Progenitor cell of endocrine pancreas (in vitro differentiated cells): ENCODE measurements at regions not wholly inside any gene's neighbourhood (a gene's known extent, or its start where the extent isn't known, plus 50 kb on each side); places are given as distances from the start of the nearest gene placed in this dataset.

Experiments used
- DNase-seq: peaks from one replicate; pipeline ENCODE4 v3.0.0; 2021; ENCODE audit warnings: low spot score; ENCODE audit not compliant: unreplicated experiment
- H3K27ac Mint-ChIP-seq: 2 replicates; pipeline ENCODE4 v1.8.0; 2021; ENCODE audit warnings: mild to moderate bottlenecking, moderate library complexity, mixed read lengths
- H3K27me3 Mint-ChIP-seq: 2 replicates; pipeline ENCODE4 v1.8.0; 2021; ENCODE audit warnings: mixed read lengths
- H3K36me3 Mint-ChIP-seq: 2 replicates; pipeline ENCODE4 v1.8.0; 2022; ENCODE audit warnings: mixed read lengths; ENCODE audit not compliant: insufficient read depth
- H3K4me1 Mint-ChIP-seq: 2 replicates; pipeline ENCODE4 v1.8.0; 2021; ENCODE audit warnings: low read depth, mixed read lengths
- H3K4me3 Mint-ChIP-seq: 2 replicates; pipeline ENCODE4 v1.8.0; 2021; ENCODE audit warnings: low read depth, mild to moderate bottlenecking, moderate library complexity, mixed read lengths
- H3K9me3 Mint-ChIP-seq: 2 replicates; pipeline ENCODE4 v1.8.0; 2021; ENCODE audit warnings: low read depth, mixed read lengths
- CTCF ChIP-seq: fragments of 200-600 bp; sonication (generic); IDR thresholded peaks from one replicate; pipeline ENCODE4 v1.5.0; 2021; ENCODE audit warnings: antibody characterized with exemption, mild to moderate bottlenecking; ENCODE audit not compliant: unreplicated experiment

GRCh38 chr6:144581812-144582537 is 296.8 kb downstream of the UTRN start:
- no peak for DNase-seq
- Mint-ChIP-seq H3K9me3 (no peaks in the 10 kb centered on the region), H3K4me3 (no peak overlapping the region), H3K36me3 (peaks cover 16% of the 10 kb centered on the region), H3K4me1 (peaks cover 27% of the 10 kb centered on the region), H3K27ac (no peak overlapping the region), H3K27me3 (no peaks in the 10 kb centered on the region)
- peak; percentile 66 for TF ChIP-seq CTCF

GRCh38 chr6:144582939-144583613 is 297.9 kb downstream of the UTRN start:
- H3K36me3 Mint-ChIP-seq, result peaks cover 20% of the 10 kb centered on the region
- no peak for TF ChIP-seq CTCF
- DNase-seq, result no peak
- H3K27ac Mint-ChIP-seq, result no peak overlapping the region
- H3K27me3 Mint-ChIP-seq, result no peaks in the 10 kb centered on the region
- no peaks in the 10 kb centered on the region for H3K9me3 Mint-ChIP-seq
- H3K4me1 Mint-ChIP-seq, result peaks cover 31% of the 10 kb centered on the region
- H3K4me3 Mint-ChIP-seq, result peak overlapping the region; percentile 50

GRCh38 chr6:144583614-144583954 is 298.4 kb downstream of the UTRN start:
- Mint-ChIP-seq H3K9me3 (no peaks in the 10 kb centered on the region), H3K27me3 (no peaks in the 10 kb centered on the region), H3K36me3 (peaks cover 15% of the 10 kb centered on the region), H3K4me1 (peaks cover 31% of the 10 kb centered on the region), H3K27ac (no peak overlapping the region), H3K4me3 (peak overlapping the region; percentile 50)
- no peak for TF ChIP-seq CTCF
- DNase-seq, result no peak

GRCh38 chr6:144585217-144585814 is 300.2 kb downstream of the UTRN start:
- peaks cover 8% of the 10 kb centered on the region for H3K36me3 Mint-ChIP-seq
- peak; percentile 92 for TF ChIP-seq CTCF
- no peaks in the 10 kb centered on the region for H3K27me3 Mint-ChIP-seq
- H3K27ac Mint-ChIP-seq, result no peak overlapping the region
- peak; percentile 10 for DNase-seq
- peaks cover 31% of the 10 kb centered on the region for H3K4me1 Mint-ChIP-seq
- H3K9me3 Mint-ChIP-seq, result no peaks in the 10 kb centered on the region
- H3K4me3 Mint-ChIP-seq, result no peak overlapping the region

- H3K36me3 Mint-ChIP-seq, result peaks cover 13% of the 10 kb centered on the region
- peak overlapping the region; percentile 41 for H3K27ac Mint-ChIP-seq
- no peak for TF ChIP-seq CTCF
- no peaks in the 10 kb centered on the region for H3K27me3 Mint-ChIP-seq
- H3K9me3 Mint-ChIP-seq, result no peaks in the 10 kb centered on the region
- peaks cover 26% of the 10 kb centered on the region for H3K4me1 Mint-ChIP-seq
- H3K4me3 Mint-ChIP-seq, result no peak overlapping the region
- no peak for DNase-seq
These were observed 301.9 kb downstream of the UTRN start for GRCh38 chr6:144586986-144587385.
